ENCODE measurements at regions not wholly inside any gene's neighbourhood (a gene's known extent, or its start where the extent isn't known, plus 50 kb on each side); places are given as distances from the start of the nearest gene placed in this dataset.

DNA sequence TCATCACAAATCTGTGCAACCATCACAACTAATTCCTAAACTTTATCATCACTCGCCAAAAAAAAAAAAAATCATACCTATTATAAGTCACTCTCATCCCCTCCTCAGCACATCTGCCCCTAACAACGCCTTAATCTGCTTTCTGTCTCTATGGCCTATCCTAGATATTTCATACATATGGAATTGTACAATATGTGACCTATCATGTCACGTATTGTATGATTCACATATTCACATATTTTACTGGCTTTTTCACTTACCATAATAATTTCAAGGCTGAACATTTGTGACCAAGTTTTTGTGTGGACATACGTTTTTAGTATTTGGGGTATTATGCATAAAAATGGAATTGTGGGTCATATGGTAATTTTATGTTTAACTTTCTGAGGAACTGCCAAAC, 400.7 kb downstream of the DAD1 start:
- 79 to 83% methylated on average over 4 of the region's 4 CpGs for WGBS, 2 donors
- no peak for DNase-seq
- Histone ChIP-seq H3K27me3 (no peaks in the 10 kb centered on the region), H3K4me1 (no peaks in the 10 kb centered on the region), H3K4me3 (no peak overlapping the region), H3K27ac (no peak overlapping the region), H3K36me3 (no peaks in the 10 kb centered on the region), H3K9me3 (no peaks in the 10 kb centered on the region)
- ATAC-seq: no peak
- TF ChIP-seq, protein P1, sequence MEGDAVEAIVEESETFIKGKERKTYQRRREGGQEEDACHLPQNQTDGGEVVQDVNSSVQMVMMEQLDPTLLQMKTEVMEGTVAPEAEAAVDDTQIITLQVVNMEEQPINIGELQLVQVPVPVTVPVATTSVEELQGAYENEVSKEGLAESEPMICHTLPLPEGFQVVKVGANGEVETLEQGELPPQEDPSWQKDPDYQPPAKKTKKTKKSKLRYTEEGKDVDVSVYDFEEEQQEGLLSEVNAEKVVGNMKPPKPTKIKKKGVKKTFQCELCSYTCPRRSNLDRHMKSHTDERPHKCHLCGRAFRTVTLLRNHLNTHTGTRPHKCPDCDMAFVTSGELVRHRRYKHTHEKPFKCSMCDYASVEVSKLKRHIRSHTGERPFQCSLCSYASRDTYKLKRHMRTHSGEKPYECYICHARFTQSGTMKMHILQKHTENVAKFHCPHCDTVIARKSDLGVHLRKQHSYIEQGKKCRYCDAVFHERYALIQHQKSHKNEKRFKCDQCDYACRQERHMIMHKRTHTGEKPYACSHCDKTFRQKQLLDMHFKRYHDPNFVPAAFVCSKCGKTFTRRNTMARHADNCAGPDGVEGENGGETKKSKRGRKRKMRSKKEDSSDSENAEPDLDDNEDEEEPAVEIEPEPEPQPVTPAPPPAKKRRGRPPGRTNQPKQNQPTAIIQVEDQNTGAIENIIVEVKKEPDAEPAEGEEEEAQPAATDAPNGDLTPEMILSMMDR (IDR thresholded peaks at IDR 0.05): no peak
- intact Hi-C loops (cut with DNase I): no loop called here

DNA sequence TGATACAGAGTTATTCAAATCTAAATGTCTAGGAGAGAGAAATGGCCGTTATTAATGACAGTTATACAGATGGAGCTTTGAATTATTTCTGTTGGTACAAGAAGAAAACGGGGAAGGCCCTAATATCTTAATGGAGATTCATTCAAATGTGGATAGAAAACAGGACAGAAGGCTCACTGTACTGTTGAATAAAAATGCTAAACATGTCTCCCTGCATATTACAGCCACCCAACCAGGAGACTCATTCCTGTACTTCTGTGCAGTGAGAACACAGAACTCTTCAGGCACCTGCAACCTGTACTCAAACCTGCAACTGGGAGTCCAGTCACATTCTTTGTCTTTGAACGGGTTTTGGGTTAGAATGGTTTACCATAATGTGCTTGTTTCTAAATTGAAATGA, 403.2 kb downstream of the DAD1 start:
- TF ChIP-seq, protein P1 (IDR thresholded peaks at IDR 0.05): no peak
- Histone ChIP-seq H3K9me3 (no peaks in the 10 kb centered on the region), H3K36me3 (no peaks in the 10 kb centered on the region), H3K27me3 (peaks cover 0 to 4% (median 0%) of the 10 kb centered on the region in 7 donors), H3K4me3 (no peak overlapping the region), H3K4me1 (no peaks in the 10 kb centered on the region), H3K27ac (no peak overlapping the region)
- ATAC-seq (no peak), DNase-seq (no peak)
- intact Hi-C loops (cut with DNase I): no loop called here
- 75 to 76% methylated on average over 3 of the region's 3 CpGs for WGBS, 2 donors

DNA sequence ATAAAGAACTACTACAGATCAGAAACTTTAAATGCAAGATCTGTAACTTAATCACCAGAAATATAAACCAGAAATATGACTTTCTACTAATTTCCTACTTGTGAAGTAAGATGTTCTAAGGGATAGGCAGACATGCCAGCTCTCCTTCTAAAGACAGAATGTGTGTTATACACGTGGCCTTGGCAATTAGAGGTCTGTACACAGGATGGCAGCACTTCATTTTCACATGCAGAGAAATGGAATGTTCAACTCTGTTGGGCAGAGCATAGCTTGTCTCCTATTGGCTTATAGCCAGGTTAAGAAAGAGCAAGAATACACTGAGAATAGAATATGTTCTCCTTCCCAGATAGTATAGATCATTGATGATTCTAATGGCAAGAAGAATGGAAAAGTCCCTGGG, 403.8 kb downstream of the DAD1 start:
- Histone ChIP-seq H3K36me3 (no peaks in the 10 kb centered on the region), H3K4me3 (no peak overlapping the region), H3K27me3 (peaks cover 0 to 4% (median 0%) of the 10 kb centered on the region in 7 donors), H3K4me1 (no peaks in the 10 kb centered on the region), H3K9me3 (no peaks in the 10 kb centered on the region), H3K27ac (no peak overlapping the region)
- TF ChIP-seq, protein P1 (IDR thresholded peaks at IDR 0.05): no peak
- 30 to 31% methylated on average over 1 of the region's 1 CpG for WGBS, 2 donors
- no peak for ATAC-seq
- no peak for DNase-seq
- intact Hi-C loops (cut with DNase I): no loop called here

DNA sequence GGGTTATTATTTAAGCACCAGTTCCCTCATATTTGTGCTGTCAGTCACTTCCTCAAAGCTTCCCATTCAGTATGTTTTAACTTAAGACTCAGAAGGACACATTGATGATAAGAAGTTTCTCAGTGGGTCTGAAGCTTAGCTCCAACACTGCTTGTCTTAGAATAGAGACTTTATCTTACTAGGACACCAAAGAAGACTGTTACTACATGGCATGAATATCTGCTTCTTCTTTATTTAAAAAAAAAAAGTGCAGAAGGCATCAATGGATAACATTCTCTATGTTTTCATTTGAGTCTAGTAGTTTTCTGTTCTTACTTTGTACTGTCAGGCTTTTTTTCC, 404.2 kb downstream of the DAD1 start:
- no peaks in the 10 kb centered on the region for H3K9me3 ChIP-seq
- ATAC-seq: no peak
- H3K36me3 ChIP-seq: no peaks in the 10 kb centered on the region

More for the DNA sequence above, 404.2 kb downstream of the DAD1 start:
- peaks cover 0 to 4% (median 0%) of the 10 kb centered on the region in 7 donors for H3K27me3 ChIP-seq
- no peaks in the 10 kb centered on the region for H3K4me1 ChIP-seq
- DNase-seq: no peak
- H3K4me3 ChIP-seq: no peak overlapping the region
- TF ChIP-seq, protein P1 (IDR thresholded peaks at IDR 0.05): no peak
- intact Hi-C loops (cut with DNase I): no loop called here
- no peak overlapping the region for H3K27ac ChIP-seq
